ENCODE measurements at regions not wholly inside any gene's neighbourhood (a gene's known extent, or its start where the extent isn't known, plus 50 kb on each side); places are given as distances from the start of the nearest gene placed in this dataset.

GRCh38 chrX:129077424-129078170 lies 445.7 kb downstream of the SMARCA1 start:
- DNase-seq (ENCODE audit: low read depth) = no peak

- no peak for DNase-seq (ENCODE audit: low read depth)
Observed at GRCh38 chrX:129071390-129071789, 451.9 kb downstream of the SMARCA1 start.

GRCh38 chrX:129065895-129066294 lies 457.4 kb downstream of the SMARCA1 start:
- DNase-seq (ENCODE audit: low read depth) = no peak

- DNase-seq (ENCODE audit: low read depth) = no peak
Observed at GRCh38 chrX:129058405-129058804, 464.9 kb downstream of the SMARCA1 start.

- no peak for DNase-seq (ENCODE audit: low read depth)
Observed at GRCh38 chrX:129043138-129043537, 480.2 kb downstream of the SMARCA1 start.

GRCh38 chrX:129041319-129041718 lies 482.0 kb downstream of the SMARCA1 start:
- no peak for DNase-seq (ENCODE audit: low read depth)

- no peak for DNase-seq (ENCODE audit: low read depth)
Observed at GRCh38 chrX:129040124-129040523, 483.2 kb downstream of the SMARCA1 start.

GRCh38 chrX:129039176-129039575 lies 484.1 kb downstream of the SMARCA1 start:
- DNase-seq (ENCODE audit: low read depth) = no peak

- DNase-seq (ENCODE audit: low read depth) = no peak
Observed at GRCh38 chrX:129037389-129037788, 485.9 kb downstream of the SMARCA1 start.

- no peak for DNase-seq (ENCODE audit: low read depth)
Observed at GRCh38 chrX:129035180-129035579, 488.1 kb downstream of the SMARCA1 start.

- no peak for DNase-seq (ENCODE audit: low read depth)
Observed at GRCh38 chrX:129034196-129034595, 489.1 kb downstream of the SMARCA1 start.

GRCh38 chrX:129026202-129026601 lies 497.1 kb downstream of the SMARCA1 start:
- no peak for DNase-seq (ENCODE audit: low read depth)

- no peak for DNase-seq (ENCODE audit: low read depth)
Observed at GRCh38 chrX:129025376-129025775, 497.9 kb downstream of the SMARCA1 start.

GRCh38 chrX:129019412-129019811 lies 503.9 kb downstream of the SMARCA1 start:
- no peak for DNase-seq (ENCODE audit: low read depth)

GRCh38 chrX:129015381-129015780 lies 507.9 kb downstream of the SMARCA1 start:
- DNase-seq (ENCODE audit: low read depth) = no peak

GRCh38 chrX:129013574-129013973 lies 509.7 kb downstream of the SMARCA1 start:
- no peak for DNase-seq (ENCODE audit: low read depth)

- DNase-seq (ENCODE audit: low read depth) = no peak
Observed at GRCh38 chrX:129007631-129008030, 515.7 kb downstream of the SMARCA1 start.

GRCh38 chrX:129006491-129006890 lies 516.8 kb downstream of the SMARCA1 start:
- no peak for DNase-seq (ENCODE audit: low read depth)

GRCh38 chrX:129000797-129001196 lies 522.5 kb downstream of the SMARCA1 start:
- no peak for DNase-seq (ENCODE audit: low read depth)

- no peak for DNase-seq (ENCODE audit: low read depth)
Observed at GRCh38 chrX:129000018-129000417, 523.3 kb downstream of the SMARCA1 start.

- no peak for DNase-seq (ENCODE audit: low read depth)
Observed at GRCh38 chrX:128992107-128992971, 531.0 kb downstream of the SMARCA1 start.

GRCh38 chrX:128975745-128976144 lies 547.5 kb downstream of the SMARCA1 start:
- DNase-seq (ENCODE audit: low read depth) = no peak

GRCh38 chrX:128973033-128973432 lies 550.3 kb downstream of the SMARCA1 start:
- no peak for DNase-seq (ENCODE audit: low read depth)
